ENCODE measurements at regions not wholly inside any gene's neighbourhood (a gene's known extent, or its start where the extent isn't known, plus 50 kb on each side); places are given as distances from the start of the nearest gene placed in this dataset.
A peak's percentile ranks its signal among the peaks of the same experiment; 100 is the strongest.

DNA sequence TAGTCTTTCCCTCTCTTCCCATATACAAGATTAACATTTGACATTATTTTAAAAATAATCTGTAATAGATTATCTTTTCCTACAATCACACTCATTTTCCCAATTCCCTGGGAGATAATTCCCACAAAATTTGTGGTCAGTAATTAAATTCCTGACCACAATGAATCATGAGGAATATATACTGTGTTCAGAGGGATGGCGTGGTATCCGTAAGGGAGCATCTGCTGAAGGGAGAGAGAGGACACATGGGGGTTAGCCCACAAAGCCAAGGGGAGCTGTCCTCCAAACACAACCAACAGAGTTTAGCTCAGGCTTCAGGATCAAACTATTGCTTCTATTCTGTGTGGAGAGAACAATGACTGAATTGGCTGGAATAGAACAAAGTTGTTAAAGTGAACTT is 57.1 kb upstream of the PPP2R5A start:
- Histone ChIP-seq H3K4me3 (ENCODE audit: low read length in 3 of 3) (no peak overlapping the region), H3K27ac (ENCODE audit: low read depth in 2 of 2, low read length in 2 of 2) (peak overlapping the region; percentile 56 to 71), H3K4me1 (ENCODE audit: control insufficient read depth in 2 of 3, insufficient read depth in 2 of 3, low read depth in 1 of 3, low read length in 3 of 3) (peaks cover 0 to 29% (median 18%) of the 10 kb centered on the region in 3 donors), H3K36me3 (ENCODE audit: control insufficient read depth in 2 of 3, insufficient read depth in 3 of 3, low read length in 3 of 3) (no peaks in the 10 kb centered on the region), H3K9me3 (ENCODE audit: control insufficient read depth in 2 of 3, insufficient read depth in 1 of 3, low read length in 3 of 3) (no peaks in the 10 kb centered on the region), H3K9ac (ENCODE audit: low read length in 3 of 3) (no peak overlapping the region), H3K27me3 (ENCODE audit: control insufficient read depth, insufficient read depth, low read length) (no peaks in the 10 kb centered on the region)
- DNase-seq (no peak), FAIRE-seq (no peak)
- TF ChIP-seq, protein P1, sequence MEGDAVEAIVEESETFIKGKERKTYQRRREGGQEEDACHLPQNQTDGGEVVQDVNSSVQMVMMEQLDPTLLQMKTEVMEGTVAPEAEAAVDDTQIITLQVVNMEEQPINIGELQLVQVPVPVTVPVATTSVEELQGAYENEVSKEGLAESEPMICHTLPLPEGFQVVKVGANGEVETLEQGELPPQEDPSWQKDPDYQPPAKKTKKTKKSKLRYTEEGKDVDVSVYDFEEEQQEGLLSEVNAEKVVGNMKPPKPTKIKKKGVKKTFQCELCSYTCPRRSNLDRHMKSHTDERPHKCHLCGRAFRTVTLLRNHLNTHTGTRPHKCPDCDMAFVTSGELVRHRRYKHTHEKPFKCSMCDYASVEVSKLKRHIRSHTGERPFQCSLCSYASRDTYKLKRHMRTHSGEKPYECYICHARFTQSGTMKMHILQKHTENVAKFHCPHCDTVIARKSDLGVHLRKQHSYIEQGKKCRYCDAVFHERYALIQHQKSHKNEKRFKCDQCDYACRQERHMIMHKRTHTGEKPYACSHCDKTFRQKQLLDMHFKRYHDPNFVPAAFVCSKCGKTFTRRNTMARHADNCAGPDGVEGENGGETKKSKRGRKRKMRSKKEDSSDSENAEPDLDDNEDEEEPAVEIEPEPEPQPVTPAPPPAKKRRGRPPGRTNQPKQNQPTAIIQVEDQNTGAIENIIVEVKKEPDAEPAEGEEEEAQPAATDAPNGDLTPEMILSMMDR (IDR thresholded peaks at IDR 0.05; ENCODE audit: borderline replicate concordance, extremely low read depth, insufficient read depth) = no peak
- intact Hi-C loops (cut with DNase I) = no loop called here

DNA sequence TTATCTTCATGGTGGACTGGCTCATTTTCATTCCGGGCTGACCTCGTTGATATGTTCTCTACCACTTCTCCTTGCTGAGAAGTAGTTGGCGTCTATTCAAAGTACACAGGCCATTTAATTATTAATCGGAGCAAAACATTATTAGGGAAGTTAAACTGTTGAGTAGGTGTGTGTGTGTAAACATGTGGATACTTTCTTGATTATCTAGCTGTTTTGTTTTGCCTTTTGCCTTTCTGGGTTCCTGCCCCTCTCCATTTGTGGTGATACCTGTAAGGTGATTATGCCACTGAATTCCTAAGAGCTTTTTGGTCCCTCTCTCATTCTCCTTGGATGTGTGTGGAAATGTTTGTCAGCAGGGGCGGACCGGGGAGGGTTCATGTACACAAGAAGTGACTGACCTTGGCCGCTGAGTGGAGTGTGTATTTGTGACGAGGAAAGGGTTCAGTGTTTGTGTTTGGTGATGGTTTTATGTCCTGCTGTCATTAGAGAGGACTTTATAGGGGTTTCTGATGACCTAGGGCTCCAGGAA is 56.6 kb upstream of the PPP2R5A start:
- Histone ChIP-seq H3K36me3 (ENCODE audit: control insufficient read depth in 2 of 3, insufficient read depth in 3 of 3, low read length in 3 of 3) (no peaks in the 10 kb centered on the region), H3K27me3 (ENCODE audit: control insufficient read depth, insufficient read depth, low read length) (no peaks in the 10 kb centered on the region), H3K27ac (ENCODE audit: low read depth in 2 of 2, low read length in 2 of 2) (peak overlapping the region; percentile 57 to 71), H3K9me3 (ENCODE audit: control insufficient read depth in 2 of 3, insufficient read depth in 1 of 3, low read length in 3 of 3) (no peaks in the 10 kb centered on the region), H3K9ac (ENCODE audit: low read length in 3 of 3) (peak overlapping the region in 1 of 3 donors; percentile 1), H3K4me1 (ENCODE audit: control insufficient read depth in 2 of 3, insufficient read depth in 2 of 3, low read depth in 1 of 3, low read length in 3 of 3) (peaks cover 0 to 29% (median 18%) of the 10 kb centered on the region in 3 donors), H3K4me3 (ENCODE audit: low read length in 3 of 3) (peak overlapping the region in 2 of 3 donors; percentile 14 to 18)
- FAIRE-seq (peak; percentile 91), DNase-seq (peak in 2 of 5 donors; percentile 44 to 76)
- TF ChIP-seq, protein P1 (IDR thresholded peaks at IDR 0.05; ENCODE audit: borderline replicate concordance, extremely low read depth, insufficient read depth) = no peak
- intact Hi-C loops (cut with DNase I) = no loop called here

DNA sequence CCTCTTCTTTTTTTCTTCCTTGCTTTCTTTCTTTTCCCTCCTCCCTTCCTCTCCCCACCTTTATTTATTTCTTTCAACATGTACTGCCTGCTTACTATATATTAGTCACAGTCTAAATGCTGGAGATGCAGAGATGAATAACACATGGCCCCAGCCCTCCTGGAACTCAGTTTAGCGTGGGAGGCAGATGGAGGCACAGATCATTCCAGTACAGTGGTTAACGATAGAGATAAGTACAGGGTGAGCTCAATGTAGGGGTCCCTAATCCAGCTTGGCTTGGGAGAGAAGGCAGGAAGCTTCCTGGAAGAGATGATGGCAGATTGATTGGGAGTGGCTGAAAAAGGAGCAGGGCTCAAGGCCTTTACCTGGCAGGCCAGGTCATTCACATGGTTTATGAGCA is 55.6 kb upstream of the PPP2R5A start:
- no peaks in the 10 kb centered on the region for H3K36me3 ChIP-seq (ENCODE audit: control insufficient read depth in 2 of 3, insufficient read depth in 3 of 3, low read length in 3 of 3)
- peaks cover 0 to 29% (median 22%) of the 10 kb centered on the region in 3 donors for H3K4me1 ChIP-seq (ENCODE audit: control insufficient read depth in 2 of 3, insufficient read depth in 2 of 3, low read depth in 1 of 3, low read length in 3 of 3)
- H3K27ac ChIP-seq (ENCODE audit: low read depth in 2 of 2, low read length in 2 of 2) = peak overlapping the region; percentile 13 to 44

More for the DNA sequence above, 55.6 kb upstream of the PPP2R5A start:
- TF ChIP-seq, protein P1 (IDR thresholded peaks at IDR 0.05; ENCODE audit: borderline replicate concordance, extremely low read depth, insufficient read depth) = no peak
- no peaks in the 10 kb centered on the region for H3K27me3 ChIP-seq (ENCODE audit: control insufficient read depth, insufficient read depth, low read length)
- no peak overlapping the region for H3K4me3 ChIP-seq (ENCODE audit: low read length in 3 of 3)
- no peaks in the 10 kb centered on the region for H3K9me3 ChIP-seq (ENCODE audit: control insufficient read depth in 2 of 3, insufficient read depth in 1 of 3, low read length in 3 of 3)
- intact Hi-C loops (cut with DNase I) = no loop called here
- FAIRE-seq = no peak
- peak overlapping the region in 1 of 3 donors; percentile 4 for H3K9ac ChIP-seq (ENCODE audit: low read length in 3 of 3)
- no peak for DNase-seq

All from kidney (tissue), 13 donors.